ENCODE measurements at regions not wholly inside any gene's neighbourhood (a gene's known extent, or its start where the extent isn't known, plus 50 kb on each side); places are given as distances from the start of the nearest gene placed in this dataset.

DNA sequence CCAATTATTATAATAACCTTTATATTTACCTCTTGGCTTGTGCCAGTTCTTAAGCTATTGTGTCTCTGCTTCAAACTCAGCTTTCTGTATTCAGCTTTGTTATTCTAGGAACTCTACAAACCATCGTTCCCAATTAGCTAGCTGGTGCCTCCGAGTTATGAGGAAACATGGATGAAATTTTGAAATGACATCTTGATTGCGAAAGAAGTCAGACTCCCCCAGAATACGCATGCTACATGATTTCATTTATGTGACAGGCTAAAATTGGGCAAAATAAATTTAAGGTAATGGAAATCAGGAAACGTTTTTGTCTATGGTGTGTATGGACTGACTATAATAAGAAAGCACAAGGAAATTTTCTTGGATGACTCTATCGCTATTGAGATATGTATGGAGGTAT is 256.8 kb upstream of the NCAM2 start:
- TF ChIP-seq, protein P1, sequence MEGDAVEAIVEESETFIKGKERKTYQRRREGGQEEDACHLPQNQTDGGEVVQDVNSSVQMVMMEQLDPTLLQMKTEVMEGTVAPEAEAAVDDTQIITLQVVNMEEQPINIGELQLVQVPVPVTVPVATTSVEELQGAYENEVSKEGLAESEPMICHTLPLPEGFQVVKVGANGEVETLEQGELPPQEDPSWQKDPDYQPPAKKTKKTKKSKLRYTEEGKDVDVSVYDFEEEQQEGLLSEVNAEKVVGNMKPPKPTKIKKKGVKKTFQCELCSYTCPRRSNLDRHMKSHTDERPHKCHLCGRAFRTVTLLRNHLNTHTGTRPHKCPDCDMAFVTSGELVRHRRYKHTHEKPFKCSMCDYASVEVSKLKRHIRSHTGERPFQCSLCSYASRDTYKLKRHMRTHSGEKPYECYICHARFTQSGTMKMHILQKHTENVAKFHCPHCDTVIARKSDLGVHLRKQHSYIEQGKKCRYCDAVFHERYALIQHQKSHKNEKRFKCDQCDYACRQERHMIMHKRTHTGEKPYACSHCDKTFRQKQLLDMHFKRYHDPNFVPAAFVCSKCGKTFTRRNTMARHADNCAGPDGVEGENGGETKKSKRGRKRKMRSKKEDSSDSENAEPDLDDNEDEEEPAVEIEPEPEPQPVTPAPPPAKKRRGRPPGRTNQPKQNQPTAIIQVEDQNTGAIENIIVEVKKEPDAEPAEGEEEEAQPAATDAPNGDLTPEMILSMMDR (IDR thresholded peaks at IDR 0.05) = no peak
- TF ChIP-seq POLR2A (IDR thresholded peaks at IDR 0.05) = no peak
